Prostate gland (tissue), 1 donor: ENCODE measurements at regions not wholly inside any gene's neighbourhood (a gene's known extent, or its start where the extent isn't known, plus 50 kb on each side); places are given as distances from the start of the nearest gene placed in this dataset.

Experiments used
- POLR2A ChIP-seq: fragments of 450-650 bp; IDR thresholded peaks from one replicate; pipeline ENCODE4 v1.6.1; 2016; ENCODE audit warnings: antibody characterized with exemption, mild to moderate bottlenecking
- POLR2AphosphoS5 ChIP-seq: sonication (generic); formaldehyde crosslinking; IDR thresholded peaks from one replicate; pipeline ENCODE4 v1.6.1; 2017; ENCODE audit warnings: antibody characterized with exemption

DNA sequence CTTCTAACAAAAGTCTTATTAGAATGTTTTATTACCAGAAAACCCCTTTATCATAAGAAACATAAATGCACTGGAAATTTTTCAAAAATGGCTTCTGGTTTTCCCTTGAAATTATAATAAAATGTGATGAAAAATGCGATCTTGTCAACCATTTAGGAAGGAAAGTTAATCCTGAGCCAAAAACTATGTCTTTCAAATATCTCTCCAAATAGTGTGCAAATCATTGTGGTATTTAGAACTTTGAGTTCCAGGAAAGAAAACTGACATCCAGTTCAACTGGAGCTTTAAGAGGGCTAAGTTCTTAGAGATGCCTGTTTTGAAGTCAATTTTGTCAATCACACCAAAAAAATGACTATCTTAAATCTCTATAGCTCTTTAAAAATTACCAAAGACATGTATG lies 425.4 kb downstream of the DNAH5 start:
- TF ChIP-seq POLR2A, result no peak
- no peak for TF ChIP-seq POLR2AphosphoS5
